IMR-90 (cell line): ENCODE measurements at regions not wholly inside any gene's neighbourhood (a gene's known extent, or its start where the extent isn't known, plus 50 kb on each side); places are given as distances from the start of the nearest gene placed in this dataset.

Source experiments
- ATAC-seq: fragments of 200-7000 bp; cut with Tn5 transposase; 2 replicates; pipeline ENCODE4 v1.9.1; 2020; ENCODE audit warnings: low read depth, mild to moderate bottlenecking, moderate library complexity
- BruUV-seq: library from RNA; stranded (reverse); fragments of 400-500 nt; replicated peaks from 2 replicates; lab custom pipeline; 2021; lab: Mats Ljungman, UMichigan
- CTCF ChIA-PET: fragments of 300-600 bp; formaldehyde crosslinking; extraction: SDS; loops from one replicate; lab custom pipeline; 2021; ENCODE audit warnings: antibody characterized with exemption; lab: Yijun Ruan, JAX
- POLR2A ChIA-PET: fragments of 300-600 bp; sonication (Branson Sonifier 250); formaldehyde crosslinking; loops from one replicate; lab custom pipeline; 2022; ENCODE audit warnings: antibody characterized with exemption; ENCODE audit not compliant: unreplicated experiment; lab: Charles Lee
- DNase-seq: peaks from one replicate; pipeline ENCODE4 v3.0.0; 2013
- H2AFZ ChIP-seq: replicated peaks from 2 replicates; pipeline ENCODE3; 2013; ENCODE audit warnings: low read length, mild to moderate bottlenecking; ENCODE audit not compliant: poor library complexity
- H2AK5ac ChIP-seq: 2 replicates; pipeline ENCODE4 v1.6.1; 2013; ENCODE audit warnings: low read depth, low read length, inconsistent platforms
- H2AK9ac ChIP-seq: replicated peaks from 2 replicates; pipeline ENCODE3; 2013; ENCODE audit warnings: mild to moderate bottlenecking, low read depth, low read length, moderate library complexity; ENCODE audit not compliant: poor library complexity
- H2BK120ac ChIP-seq: 2 replicates; pipeline ENCODE4 v1.6.1; 2013; ENCODE audit warnings: low read depth, low read length, inconsistent platforms
- H2BK15ac ChIP-seq: 3 replicates; pipeline ENCODE4 v1.6.1; 2013; ENCODE audit warnings: low read depth, low read length, inconsistent platforms
- H2BK20ac ChIP-seq: 2 replicates; pipeline ENCODE4 v1.6.1; 2013; ENCODE audit warnings: low read depth, mild to moderate bottlenecking, inconsistent platforms, low read length, moderate library complexity
- H2BK5ac ChIP-seq: 2 replicates; pipeline ENCODE4 v1.6.1; 2013; ENCODE audit warnings: mild to moderate bottlenecking, low read depth, low read length, inconsistent platforms; ENCODE audit not compliant: poor library complexity, severe bottlenecking
- H3K14ac ChIP-seq: replicated peaks from 2 replicates; pipeline ENCODE4 v1.6.1; 2013; ENCODE audit warnings: low read depth, low read length, inconsistent platforms
- H3K18ac ChIP-seq: 2 replicates; pipeline ENCODE4 v1.6.1; 2013; ENCODE audit warnings: low read depth, low read length, control low read depth
- H3K23ac ChIP-seq: 2 replicates; pipeline ENCODE4 v1.6.1; 2013; ENCODE audit warnings: low read depth, low read length, inconsistent platforms
- H3K27ac ChIP-seq: 2 replicates; pipeline ENCODE4 v1.5.1; 2013; ENCODE audit warnings: mild to moderate bottlenecking, control low read depth, low read length; ENCODE audit not compliant: insufficient read depth
- H3K27me3 ChIP-seq: 2 replicates; pipeline ENCODE4 v1.6.1; 2013; ENCODE audit warnings: low read length; ENCODE audit not compliant: control insufficient read depth, insufficient read depth
- H3K36me3 ChIP-seq: 2 replicates; pipeline ENCODE4 v1.6.1; 2013; ENCODE audit warnings: low read length, mixed read lengths; ENCODE audit not compliant: control insufficient read depth, insufficient read depth
- H3K4ac ChIP-seq: 2 replicates; pipeline ENCODE4 v1.6.1; 2013; ENCODE audit warnings: low read depth, low read length, inconsistent platforms
- H3K4me1 ChIP-seq: 2 replicates; pipeline ENCODE4 v1.6.1; 2013; ENCODE audit warnings: low read length, mixed read lengths; ENCODE audit not compliant: control insufficient read depth, insufficient read depth
- H3K4me2 ChIP-seq: 2 replicates; pipeline ENCODE4 v1.6.1; 2013; ENCODE audit warnings: low read depth, mild to moderate bottlenecking, control low read depth, low read length, moderate library complexity
- H3K4me3 ChIP-seq: 2 replicates; pipeline ENCODE4 v1.5.1; 2013; ENCODE audit warnings: low read depth, mild to moderate bottlenecking, control low read depth, low read length, moderate library complexity; ENCODE audit not compliant: insufficient read depth
- H3K56ac ChIP-seq: 2 replicates; pipeline ENCODE4 v1.6.1; 2013; ENCODE audit warnings: low read length, inconsistent platforms; ENCODE audit not compliant: insufficient read depth; ENCODE audit errors: extremely low read depth
- H3K79me1 ChIP-seq, 2 experiments: 2 replicates each; pipeline ENCODE4 v1.6.1; 2013; ENCODE audit warnings: low read length in 2 of 2, inconsistent platforms in 1 of 2, low read depth in 1 of 2
- H3K9ac ChIP-seq: 2 replicates; pipeline ENCODE4 v1.6.1; 2013; ENCODE audit warnings: low read depth, low read length, control low read depth
- H3K9me1 ChIP-seq: 2 replicates; pipeline ENCODE4 v1.6.1; 2013; ENCODE audit warnings: low read length, inconsistent platforms; ENCODE audit not compliant: insufficient read depth
- H3K9me3 ChIP-seq: 2 replicates; pipeline ENCODE4 v1.6.1; 2013; ENCODE audit warnings: low read length; ENCODE audit not compliant: control insufficient read depth, insufficient read depth
- H4K20me1 ChIP-seq: 2 replicates; pipeline ENCODE4 v1.6.1; 2013; ENCODE audit warnings: low read length, inconsistent platforms; ENCODE audit not compliant: insufficient read depth
- H4K5ac ChIP-seq: 2 replicates; pipeline ENCODE4 v1.6.1; 2013; ENCODE audit warnings: mild to moderate bottlenecking, low read depth, low read length, control low read depth
- H4K8ac ChIP-seq, 2 experiments: 2 replicates each; pipeline ENCODE4 v1.6.1; 2013; ENCODE audit warnings: low read depth in 2 of 2, low read length in 2 of 2, control low read depth in 1 of 2, inconsistent platforms in 1 of 2
- H4K91ac ChIP-seq: 2 replicates; pipeline ENCODE4 v1.6.1; 2013; ENCODE audit warnings: low read depth, low read length, inconsistent platforms; ENCODE audit not compliant: insufficient read depth
- ELK1 ChIP-seq: fragments of 150-350 bp; IDR thresholded peaks from 2 replicates; pipeline ENCODE4 v1.6.1; 2016; ENCODE audit warnings: low read depth, mild to moderate bottlenecking, low read length, moderate library complexity, borderline replicate concordance
- MAZ ChIP-seq: IDR thresholded peaks from 2 replicates; pipeline ENCODE4 v1.6.1; 2012; ENCODE audit warnings: low read depth, mild to moderate bottlenecking, low read length, improper control_type of control experiment, moderate library complexity, borderline replicate concordance
- MXI1 ChIP-seq: IDR thresholded peaks from 2 replicates; pipeline ENCODE4 v1.6.1; 2012; ENCODE audit warnings: low read depth, mild to moderate bottlenecking, low read length, moderate library complexity, borderline replicate concordance
- NFE2L2 ChIP-seq: fragments of 150-350 bp; IDR thresholded peaks from 2 replicates; pipeline ENCODE4 v1.6.1; 2016; ENCODE audit warnings: low read depth, mild to moderate bottlenecking, low read length
- RAD21 ChIP-seq: IDR thresholded peaks from 2 replicates; pipeline ENCODE4 v1.6.1; 2012; ENCODE audit warnings: low read length, improper control_type of control experiment
- RCOR1 ChIP-seq: IDR thresholded peaks from 2 replicates; pipeline ENCODE4 v1.6.1; 2012; ENCODE audit warnings: mild to moderate bottlenecking, low read length, improper control_type of control experiment; ENCODE audit not compliant: insufficient replicate concordance
- RFX5 ChIP-seq: IDR thresholded peaks from 2 replicates; pipeline ENCODE4 v1.8.0; 2012; ENCODE audit warnings: low read depth, mild to moderate bottlenecking, low read length, moderate library complexity
- SMC3 ChIP-seq: fragments of 150-350 bp; IDR thresholded peaks from 2 replicates; pipeline ENCODE4 v1.6.1; 2016; ENCODE audit warnings: low read depth, mild to moderate bottlenecking, antibody characterized with exemption, low read length, moderate library complexity
- WGBS, 2 experiments: methylation state at CpG; one replicate each; pipeline versions ENCODE4 v1.1.5 to v1.1.7; 2013; ENCODE audit warnings: missing lambda C conversion rate in 2 of 2; ENCODE audit not compliant: insufficient read length in 1 of 2; ENCODE audit errors: extremely low coverage in 2 of 2; 5-methylcytosine and 5-hydroxymethylcytosine counted together
- dilution Hi-C: fragments of 300-500 bp; cut with HindIII; formaldehyde crosslinking; loops from one replicate; pipeline ENCODE4 v1.14.3; 2018; ENCODE audit warnings: low sequenced_read_pairs; ENCODE audit not compliant: unreplicated experiment
- in situ Hi-C: fragments of 300-500 bp; cut with MboI; formaldehyde crosslinking; loops from 3 replicates; pipeline ENCODE4 v1.14.3; 2019; ENCODE audit warnings: low sequenced_read_pairs, inconsistent platforms, mixed read lengths
- intact Hi-C: fragments of 100-400 bp; cut with micrococcal nuclease; formaldehyde crosslinking; loops from 2 replicates; pipeline ENCODE4 v1.10.0; 2022
- TF ChIP-seq, protein P1 (sequence below): fragments of 150-350 bp; IDR thresholded peaks from 2 replicates; pipeline ENCODE4 v1.6.1; 2017; ENCODE audit warnings: mild to moderate bottlenecking, antibody characterized with exemption, low read length, low read depth

- intact Hi-C loops = no loop called here
- H4K20me1 ChIP-seq = no peaks in the 10 kb centered on the region
- no peak overlapping the region for H2BK20ac ChIP-seq
- CTCF ChIA-PET = no interaction called here
- POLR2A ChIA-PET = no interaction called here
- H3K36me3 ChIP-seq = no peaks in the 10 kb centered on the region
- no peak overlapping the region for H3K18ac ChIP-seq
- no peak overlapping the region for H3K4ac ChIP-seq
- H3K9ac ChIP-seq = no peak overlapping the region
- no peak overlapping the region for H2AK9ac ChIP-seq
- ATAC-seq (no peak), DNase-seq (no peak)
- dilution Hi-C loops = no loop called here
- TF ChIP-seq, protein P1, sequence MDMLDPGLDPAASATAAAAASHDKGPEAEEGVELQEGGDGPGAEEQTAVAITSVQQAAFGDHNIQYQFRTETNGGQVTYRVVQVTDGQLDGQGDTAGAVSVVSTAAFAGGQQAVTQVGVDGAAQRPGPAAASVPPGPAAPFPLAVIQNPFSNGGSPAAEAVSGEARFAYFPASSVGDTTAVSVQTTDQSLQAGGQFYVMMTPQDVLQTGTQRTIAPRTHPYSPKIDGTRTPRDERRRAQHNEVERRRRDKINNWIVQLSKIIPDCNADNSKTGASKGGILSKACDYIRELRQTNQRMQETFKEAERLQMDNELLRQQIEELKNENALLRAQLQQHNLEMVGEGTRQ = no peak
- TF ChIP-seq RFX5 (no peak), MAZ (no peak), RCOR1 (no peak), RAD21 (no peak), SMC3 (no peak), MXI1 (no peak), NFE2L2 (no peak), ELK1 (no peak)
- no peak overlapping the region for H2BK15ac ChIP-seq
- no peaks in the 10 kb centered on the region for H3K79me1 ChIP-seq
- no peak overlapping the region for H3K4me2 ChIP-seq
- H2AFZ ChIP-seq = no peak overlapping the region
- H3K4me1 ChIP-seq = no peaks in the 10 kb centered on the region
- no peak overlapping the region for H2AK5ac ChIP-seq
- H4K91ac ChIP-seq = no peak overlapping the region
- H3K27ac ChIP-seq = no peak overlapping the region
- no peak overlapping the region for H3K56ac ChIP-seq
- H4K5ac ChIP-seq = no peak overlapping the region
- H3K23ac ChIP-seq = no peak overlapping the region
- H3K9me3 ChIP-seq = peaks cover 5% of the 10 kb centered on the region
- H3K14ac ChIP-seq = no peak overlapping the region
- H3K4me3 ChIP-seq = no peak overlapping the region
- in situ Hi-C loops = no loop called here
- no CpG with 5 or more reads among the region's 1 CpG for WGBS, 2 experiments
- BruUV-seq = no TSS peak
- H3K9me1 ChIP-seq = no peaks in the 10 kb centered on the region
- H2BK120ac ChIP-seq = no peak overlapping the region
- H4K8ac ChIP-seq = no peak overlapping the region
- no peaks in the 10 kb centered on the region for H3K27me3 ChIP-seq
- H2BK5ac ChIP-seq = no peak overlapping the region
Measured at GRCh38 chr5:75928992-75929391, 154.2 kb upstream of the SV2C start.
